HepG2 (cell line): ENCODE measurements at regions not wholly inside any gene's neighbourhood (a gene's known extent, or its start where the extent isn't known, plus 50 kb on each side); places are given as distances from the start of the nearest gene placed in this dataset.

Source experiments
- ATAC-seq: fragments of 200-7000 bp; cut with Tn5 transposase; 3 replicates; pipeline ENCODE4 v1.9.1; 2020; ENCODE audit warnings: mild to moderate bottlenecking, moderate library complexity
- BruUV-seq: library from RNA; stranded (reverse); fragments of 400-500 nt; replicated peaks from 2 replicates; lab custom pipeline; 2021; lab: Mats Ljungman, UMichigan
- CTCF ChIA-PET: fragments of 300-600 bp; formaldehyde crosslinking; extraction: SDS; loops from one replicate; lab custom pipeline; 2021; ENCODE audit warnings: low total read pairs, inconsistent platforms, low intra/inter-chr PET ratio; lab: Yijun Ruan, JAX
- POLR2A ChIA-PET: fragments of 350-600 bp; sonication (Branson Sonifier 250); formaldehyde crosslinking; loops from one replicate; lab custom pipeline; 2020; ENCODE audit warnings: antibody characterized with exemption, inconsistent platforms; lab: Yijun Ruan, JAX
- DNase-seq: peaks from one replicate; pipeline ENCODE4 v3.0.0-alpha.2; 2015; ENCODE audit warnings: low spot score
- FAIRE-seq: peaks from 3 replicates; lab custom pipeline; 2011; peaks lifted over from hg19 to GRCh38; lab: Jason Lieb, UNC
- H2AFZ ChIP-seq: one replicate; pipeline ENCODE4 v1.6.1; 2011; ENCODE audit warnings: low read length, inconsistent platforms
- H3K27ac ChIP-seq: fragments of 300-600 bp; 3 replicates; pipeline ENCODE4 v1.8.0; 2011; ENCODE audit warnings: mixed run types, mild to moderate bottlenecking, mixed read lengths, low read length, inconsistent platforms; ENCODE audit not compliant: insufficient read depth; ENCODE audit errors: extremely low read length
- H3K27me3 ChIP-seq, 2 experiments: fragments of 200-600 bp in 1 of 2; 2 replicates in 1 of 2; 3 replicates in 1 of 2; pipeline versions ENCODE4 v1.6.0 to v1.8.0; 2011; ENCODE audit warnings: low read length in 2 of 2, mild to moderate bottlenecking in 2 of 2, moderate library complexity in 2 of 2, inconsistent platforms in 1 of 2; ENCODE audit not compliant: insufficient read depth in 2 of 2, control insufficient read depth in 1 of 2
- H3K36me3 ChIP-seq, 2 experiments: fragments of 200-600 bp in 1 of 2; replicated peaks in 1 of 2; 2 replicates in 1 of 2; 3 replicates in 1 of 2; pipeline versions ENCODE4 v1.5.1 to v1.8.0; 2011; ENCODE audit warnings: low read length in 2 of 2, inconsistent platforms in 1 of 2; ENCODE audit not compliant: insufficient read depth in 2 of 2, control insufficient read depth in 1 of 2
- H3K4me1 ChIP-seq: 2 replicates; pipeline ENCODE4 v1.5.1; 2012; ENCODE audit warnings: low read length, inconsistent platforms; ENCODE audit not compliant: insufficient read depth
- H3K4me2 ChIP-seq: 2 replicates; pipeline ENCODE4 v1.6.0; 2011; ENCODE audit warnings: low read depth, low read length, inconsistent platforms
- H3K4me3 ChIP-seq, 3 experiments: fragments of 200-600 bp in 1 of 3; sonication (generic), shearing (Covaris generic) in 1 of 3; replicated peaks in 1 of 3; 2 replicates each; pipeline ENCODE4 v1.5.1; 2011 to 2016; ENCODE audit warnings: low read length in 3 of 3, inconsistent platforms in 2 of 3, low read depth in 2 of 3, mild to moderate bottlenecking in 2 of 3, control low read depth in 1 of 3, mixed read lengths in 1 of 3; ENCODE audit not compliant: insufficient read depth in 1 of 3
- H3K79me2 ChIP-seq: one replicate; pipeline ENCODE4 v1.6.1; 2011; ENCODE audit warnings: low read length, inconsistent platforms; ENCODE audit not compliant: insufficient read depth
- H3K9ac ChIP-seq: 2 replicates; pipeline ENCODE4 v1.6.0; 2011; ENCODE audit warnings: mild to moderate bottlenecking, low read depth, low read length, inconsistent platforms; ENCODE audit not compliant: insufficient read depth
- H3K9me3 ChIP-seq: 2 replicates; pipeline ENCODE4 v1.5.1; 2012; ENCODE audit warnings: mild to moderate bottlenecking, low read length
- H4K20me1 ChIP-seq: 2 replicates; pipeline ENCODE4 v1.6.0; 2011; ENCODE audit warnings: inconsistent platforms, mild to moderate bottlenecking, low read length, moderate library complexity; ENCODE audit not compliant: insufficient read depth
- KDM5B ChIP-seq: sonication (generic); formaldehyde crosslinking; IDR thresholded peaks from 2 replicates; pipeline ENCODE4 v1.4.0; 2020; ENCODE audit warnings: missing genetic modification reagents, mild to moderate bottlenecking, borderline replicate concordance
- in situ Hi-C: cut with HindIII; loops from 2 replicates; pipeline ENCODE4 v1.10.0; 2017; ENCODE audit warnings: low pct_unique_long_range_greater_than_20kb; ENCODE audit not compliant: extremely low pct_ligation_motif_present
- intact Hi-C: fragments of 100-400 bp; cut with micrococcal nuclease; formaldehyde crosslinking; loops from one replicate; pipeline ENCODE4 v1.10.0; 2022; ENCODE audit not compliant: unreplicated experiment
- TF ChIP-seq, protein P1 (sequence below): sonication (generic); formaldehyde crosslinking; IDR thresholded peaks from 2 replicates; pipeline ENCODE4 v1.5.0; 2020; ENCODE audit warnings: mild to moderate bottlenecking, missing genetic modification reagents
- TF ChIP-seq, protein P2 (sequence below): sonication (generic); formaldehyde crosslinking; IDR thresholded peaks from 2 replicates; pipeline ENCODE4 v1.8.1; 2023; ENCODE audit warnings: mild to moderate bottlenecking, missing genetic modification reagents
- TF ChIP-seq, protein P3 (sequence below): sonication (generic); formaldehyde crosslinking; IDR thresholded peaks from 2 replicates; pipeline ENCODE4 v1.5.0; 2020; ENCODE audit warnings: missing genetic modification reagents
- TF ChIP-seq, protein P4 (sequence below): sonication (generic); formaldehyde crosslinking; IDR thresholded peaks from 2 replicates; pipeline ENCODE4 v1.4.0; 2020; ENCODE audit warnings: mild to moderate bottlenecking, missing genetic modification reagents
- TF ChIP-seq, protein P5 (sequence below): sonication (generic); formaldehyde crosslinking; IDR thresholded peaks from 2 replicates; pipeline ENCODE4 v1.4.0; 2020; ENCODE audit warnings: missing genetic modification reagents, borderline replicate concordance

DNA sequence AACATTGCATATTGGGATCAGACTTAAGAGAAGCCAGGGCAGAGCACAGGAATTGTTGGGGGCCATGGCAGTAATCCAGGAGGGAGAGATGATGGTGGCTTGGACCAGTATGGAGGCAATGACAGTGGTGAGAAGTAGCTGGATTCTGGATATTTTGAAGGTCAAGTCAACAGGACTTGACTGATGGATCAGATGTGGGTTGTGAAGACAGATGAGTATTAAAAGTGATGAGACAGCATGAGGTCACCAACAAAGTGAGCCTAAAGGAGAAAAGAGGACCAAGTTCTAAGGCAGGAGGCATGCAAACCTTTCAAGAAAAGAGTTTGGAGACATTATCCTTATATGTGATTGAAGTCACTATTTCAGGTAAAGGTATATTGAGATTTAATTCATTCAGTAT, 56.6 kb upstream of the TIPARP start:
- H3K9me3 ChIP-seq: no peaks in the 10 kb centered on the region
- in situ Hi-C loops (no loop called here), intact Hi-C loops (no loop called here)
- FAIRE-seq (no peak), ATAC-seq (no peak), DNase-seq (no peak)
- no peaks in the 10 kb centered on the region for H4K20me1 ChIP-seq
- H2AFZ ChIP-seq: no peak overlapping the region
- no peaks in the 10 kb centered on the region for H3K4me1 ChIP-seq
- no peak overlapping the region for H3K9ac ChIP-seq
- no peaks in the 10 kb centered on the region for H3K27me3 ChIP-seq
- H3K4me3 ChIP-seq: no peak overlapping the region
- no peak overlapping the region for H3K4me2 ChIP-seq
- POLR2A ChIA-PET: no interaction called here
- no TSS peak for BruUV-seq
- CTCF ChIA-PET: no interaction called here
- no peaks in the 10 kb centered on the region for H3K36me3 ChIP-seq
- no peaks in the 10 kb centered on the region for H3K79me2 ChIP-seq
- H3K27ac ChIP-seq: no peak overlapping the region
- TF ChIP-seq, protein P1, sequence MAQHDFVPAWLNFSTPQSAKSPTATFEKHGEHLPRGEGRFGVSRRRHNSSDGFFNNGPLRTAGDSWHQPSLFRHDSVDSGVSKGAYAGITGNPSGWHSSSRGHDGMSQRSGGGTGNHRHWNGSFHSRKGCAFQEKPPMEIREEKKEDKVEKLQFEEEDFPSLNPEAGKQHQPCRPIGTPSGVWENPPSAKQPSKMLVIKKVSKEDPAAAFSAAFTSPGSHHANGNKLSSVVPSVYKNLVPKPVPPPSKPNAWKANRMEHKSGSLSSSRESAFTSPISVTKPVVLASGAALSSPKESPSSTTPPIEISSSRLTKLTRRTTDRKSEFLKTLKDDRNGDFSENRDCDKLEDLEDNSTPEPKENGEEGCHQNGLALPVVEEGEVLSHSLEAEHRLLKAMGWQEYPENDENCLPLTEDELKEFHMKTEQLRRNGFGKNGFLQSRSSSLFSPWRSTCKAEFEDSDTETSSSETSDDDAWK (CRISPR knock-in tag): no peak
- no peak for TF ChIP-seq KDM5B
- TF ChIP-seq, protein P2, sequence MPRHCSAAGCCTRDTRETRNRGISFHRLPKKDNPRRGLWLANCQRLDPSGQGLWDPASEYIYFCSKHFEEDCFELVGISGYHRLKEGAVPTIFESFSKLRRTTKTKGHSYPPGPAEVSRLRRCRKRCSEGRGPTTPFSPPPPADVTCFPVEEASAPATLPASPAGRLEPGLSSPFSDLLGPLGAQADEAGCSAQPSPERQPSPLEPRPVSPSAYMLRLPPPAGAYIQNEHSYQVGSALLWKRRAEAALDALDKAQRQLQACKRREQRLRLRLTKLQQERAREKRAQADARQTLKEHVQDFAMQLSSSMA: no peak
- TF ChIP-seq, protein P3, sequence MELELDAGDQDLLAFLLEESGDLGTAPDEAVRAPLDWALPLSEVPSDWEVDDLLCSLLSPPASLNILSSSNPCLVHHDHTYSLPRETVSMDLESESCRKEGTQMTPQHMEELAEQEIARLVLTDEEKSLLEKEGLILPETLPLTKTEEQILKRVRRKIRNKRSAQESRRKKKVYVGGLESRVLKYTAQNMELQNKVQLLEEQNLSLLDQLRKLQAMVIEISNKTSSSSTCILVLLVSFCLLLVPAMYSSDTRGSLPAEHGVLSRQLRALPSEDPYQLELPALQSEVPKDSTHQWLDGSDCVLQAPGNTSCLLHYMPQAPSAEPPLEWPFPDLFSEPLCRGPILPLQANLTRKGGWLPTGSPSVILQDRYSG (CRISPR knock-in tag): no peak
- TF ChIP-seq, protein P4, sequence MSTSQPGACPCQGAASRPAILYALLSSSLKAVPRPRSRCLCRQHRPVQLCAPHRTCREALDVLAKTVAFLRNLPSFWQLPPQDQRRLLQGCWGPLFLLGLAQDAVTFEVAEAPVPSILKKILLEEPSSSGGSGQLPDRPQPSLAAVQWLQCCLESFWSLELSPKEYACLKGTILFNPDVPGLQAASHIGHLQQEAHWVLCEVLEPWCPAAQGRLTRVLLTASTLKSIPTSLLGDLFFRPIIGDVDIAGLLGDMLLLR (CRISPR knock-in tag): no peak
- TF ChIP-seq, protein P5, sequence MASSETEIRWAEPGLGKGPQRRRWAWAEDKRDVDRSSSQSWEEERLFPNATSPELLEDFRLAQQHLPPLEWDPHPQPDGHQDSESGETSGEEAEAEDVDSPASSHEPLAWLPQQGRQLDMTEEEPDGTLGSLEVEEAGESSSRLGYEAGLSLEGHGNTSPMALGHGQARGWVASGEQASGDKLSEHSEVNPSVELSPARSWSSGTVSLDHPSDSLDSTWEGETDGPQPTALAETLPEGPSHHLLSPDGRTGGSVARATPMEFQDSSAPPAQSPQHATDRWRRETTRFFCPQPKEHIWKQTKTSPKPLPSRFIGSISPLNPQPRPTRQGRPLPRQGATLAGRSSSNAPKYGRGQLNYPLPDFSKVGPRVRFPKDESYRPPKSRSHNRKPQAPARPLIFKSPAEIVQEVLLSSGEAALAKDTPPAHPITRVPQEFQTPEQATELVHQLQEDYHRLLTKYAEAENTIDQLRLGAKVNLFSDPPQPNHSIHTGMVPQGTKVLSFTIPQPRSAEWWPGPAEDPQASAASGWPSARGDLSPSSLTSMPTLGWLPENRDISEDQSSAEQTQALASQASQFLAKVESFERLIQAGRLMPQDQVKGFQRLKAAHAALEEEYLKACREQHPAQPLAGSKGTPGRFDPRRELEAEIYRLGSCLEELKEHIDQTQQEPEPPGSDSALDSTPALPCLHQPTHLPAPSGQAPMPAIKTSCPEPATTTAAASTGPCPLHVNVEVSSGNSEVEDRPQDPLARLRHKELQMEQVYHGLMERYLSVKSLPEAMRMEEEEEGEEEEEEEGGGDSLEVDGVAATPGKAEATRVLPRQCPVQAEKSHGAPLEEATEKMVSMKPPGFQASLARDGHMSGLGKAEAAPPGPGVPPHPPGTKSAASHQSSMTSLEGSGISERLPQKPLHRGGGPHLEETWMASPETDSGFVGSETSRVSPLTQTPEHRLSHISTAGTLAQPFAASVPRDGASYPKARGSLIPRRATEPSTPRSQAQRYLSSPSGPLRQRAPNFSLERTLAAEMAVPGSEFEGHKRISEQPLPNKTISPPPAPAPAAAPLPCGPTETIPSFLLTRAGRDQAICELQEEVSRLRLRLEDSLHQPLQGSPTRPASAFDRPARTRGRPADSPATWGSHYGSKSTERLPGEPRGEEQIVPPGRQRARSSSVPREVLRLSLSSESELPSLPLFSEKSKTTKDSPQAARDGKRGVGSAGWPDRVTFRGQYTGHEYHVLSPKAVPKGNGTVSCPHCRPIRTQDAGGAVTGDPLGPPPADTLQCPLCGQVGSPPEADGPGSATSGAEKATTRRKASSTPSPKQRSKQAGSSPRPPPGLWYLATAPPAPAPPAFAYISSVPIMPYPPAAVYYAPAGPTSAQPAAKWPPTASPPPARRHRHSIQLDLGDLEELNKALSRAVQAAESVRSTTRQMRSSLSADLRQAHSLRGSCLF (CRISPR knock-in tag): no peak
